Activated T-cell treated with anti-CD3 and anti-CD28 coated beads for 48 hours (primary cell): ENCODE measurements at regions not wholly inside any gene's neighbourhood (a gene's known extent, or its start where the extent isn't known, plus 50 kb on each side); places are given as distances from the start of the nearest gene placed in this dataset.

Experiments
- DNase-seq: peaks from one replicate; pipeline ENCODE4 v3.0.0-alpha.2; 2020; ENCODE audit warnings: low read depth

DNA sequence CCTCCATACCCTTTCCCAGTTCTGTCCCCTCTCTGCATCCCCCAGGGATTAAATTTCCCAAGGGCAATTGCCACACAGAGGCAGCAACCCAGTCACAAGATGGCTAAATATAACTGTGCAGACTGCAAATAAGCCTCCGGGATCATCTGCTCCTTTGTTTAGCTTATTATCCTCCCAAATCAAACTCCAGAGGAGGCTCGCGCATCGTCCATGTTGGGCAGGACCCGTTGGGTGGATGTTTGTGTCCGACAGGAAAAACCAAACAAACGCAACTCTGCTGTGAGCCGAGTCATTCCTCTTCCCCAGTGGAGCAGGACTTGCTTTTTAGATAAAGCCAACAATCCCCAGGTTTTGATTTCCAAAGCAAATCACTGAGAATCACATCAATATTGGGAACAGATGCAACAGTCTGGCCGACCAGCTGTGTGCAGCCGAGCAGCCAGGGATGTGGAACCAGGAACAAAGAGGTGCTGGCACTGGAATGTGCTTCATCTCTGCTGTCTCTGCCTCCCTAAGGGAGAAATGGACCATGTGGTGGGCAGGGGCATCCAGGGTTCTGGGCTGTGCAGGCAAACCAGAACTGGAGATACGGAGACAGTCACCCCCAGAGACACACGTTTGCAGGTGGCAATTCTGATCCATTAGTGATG is 89.8 kb downstream of the PTTG1 start:
- DNase-seq, result no peak
